ENCODE measurements at regions not wholly inside any gene's neighbourhood (a gene's known extent, or its start where the extent isn't known, plus 50 kb on each side); places are given as distances from the start of the nearest gene placed in this dataset.

- Histone ChIP-seq H3K9me3 (replicated peaks in 1 of 3) (no peaks in the 10 kb centered on the region), H3K27ac (no peak overlapping the region), H3K4me3 (no peak overlapping the region), H3K27me3 (no peaks in the 10 kb centered on the region), H3K4me1 (replicated peaks in 1 of 2) (no peaks in the 10 kb centered on the region), H3K36me3 (replicated peaks in 1 of 2) (no peaks in the 10 kb centered on the region)
- WGBS, 4 donors, result 76 to 89% (median 81%) methylated on average over 2 of the region's 2 CpGs
- intact Hi-C loops (cut with DNase I), result no loop called here
- DNase-seq, result no peak
- no peak for TF ChIP-seq POLR2A (IDR thresholded peaks at IDR 0.05)
- TF ChIP-seq CTCF (IDR thresholded peaks at IDR 0.05), result no peak
These were observed 366.7 kb upstream of the TENM4 start for GRCh38 chr11:79807506-79807905.

GRCh38 chr11:79796704-79797103 lies 355.9 kb upstream of the TENM4 start:
- intact Hi-C loops (cut with DNase I), result no loop called here
- Histone ChIP-seq H3K4me1 (replicated peaks in 1 of 2) (no peaks in the 10 kb centered on the region), H3K36me3 (replicated peaks in 1 of 2) (no peaks in the 10 kb centered on the region), H3K9me3 (replicated peaks in 1 of 3) (no peaks in the 10 kb centered on the region), H3K27me3 (no peaks in the 10 kb centered on the region), H3K27ac (no peak overlapping the region), H3K4me3 (no peak overlapping the region)
- WGBS, 4 donors, result 60 to 92% (median 81%) methylated on average over 1 of the region's 1 CpG
- TF ChIP-seq CTCF (IDR thresholded peaks at IDR 0.05) (no peak), POLR2A (IDR thresholded peaks at IDR 0.05) (no peak)
- DNase-seq, result no peak

GRCh38 chr11:79794484-79795393 lies 353.9 kb upstream of the TENM4 start:
- intact Hi-C loops (cut with DNase I), result no loop called here
- no peak for DNase-seq
- Histone ChIP-seq H3K4me1 (replicated peaks in 1 of 2) (no peaks in the 10 kb centered on the region), H3K27ac (no peak overlapping the region), H3K27me3 (no peaks in the 10 kb centered on the region), H3K36me3 (replicated peaks in 1 of 2) (no peaks in the 10 kb centered on the region), H3K4me3 (no peak overlapping the region), H3K9me3 (replicated peaks in 1 of 3) (no peaks in the 10 kb centered on the region)
- 66 to 87% (median 74%) methylated on average over 3 to 4 of the region's 4 CpGs for WGBS, 4 donors
- TF ChIP-seq CTCF (IDR thresholded peaks at IDR 0.05) (no peak), POLR2A (IDR thresholded peaks at IDR 0.05) (no peak)

- intact Hi-C loops (cut with DNase I), result no loop called here
- DNase-seq, result no peak
- no peaks in the 10 kb centered on the region for H3K9me3 ChIP-seq (replicated peaks in 1 of 3)
- H3K4me1 ChIP-seq (replicated peaks in 1 of 2), result no peaks in the 10 kb centered on the region
- no peak overlapping the region for H3K4me3 ChIP-seq
- WGBS, 4 donors, result 56 to 75% (median 68%) methylated on average over 2 to 3 of the region's 3 CpGs
- H3K27me3 ChIP-seq, result no peaks in the 10 kb centered on the region
- TF ChIP-seq CTCF (IDR thresholded peaks at IDR 0.05) (no peak), POLR2A (IDR thresholded peaks at IDR 0.05) (no peak)
- no peak overlapping the region for H3K27ac ChIP-seq
- H3K36me3 ChIP-seq (replicated peaks in 1 of 2), result no peaks in the 10 kb centered on the region
These were observed 353.2 kb upstream of the TENM4 start for GRCh38 chr11:79794057-79794456.

Measured in adrenal gland (tissue), 9 donors.